ENCODE measurements at regions not wholly inside any gene's neighbourhood (a gene's known extent, or its start where the extent isn't known, plus 50 kb on each side); places are given as distances from the start of the nearest gene placed in this dataset.
A peak's percentile ranks its signal among the peaks of the same experiment; 100 is the strongest.

DNA sequence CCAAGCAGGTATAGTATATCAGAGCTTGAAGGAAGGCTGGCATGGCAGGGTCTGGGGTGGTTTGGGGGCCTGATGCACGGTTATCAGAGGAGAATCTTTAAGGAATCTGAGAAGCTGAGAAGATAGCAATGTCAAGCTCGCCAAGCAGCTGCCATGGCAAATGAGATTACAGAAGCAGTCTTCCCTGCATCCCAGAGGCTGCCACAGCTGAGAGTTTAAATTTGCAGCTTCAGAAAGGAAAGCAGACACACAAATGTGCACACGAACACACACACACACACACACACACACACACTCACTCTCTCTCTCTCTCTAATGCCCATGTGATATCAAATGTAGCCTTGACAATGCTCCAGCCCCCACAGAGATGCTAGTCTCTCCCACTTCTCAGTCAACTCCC is 79.0 kb upstream of the TNC start:
- H3K4me3 ChIP-seq: no peak overlapping the region
- H3K9me3 ChIP-seq: peaks cover 0 to 6% (median 0%) of the 10 kb centered on the region in 11 donors
- intact Hi-C loops (cut with DNase I): loop anchor here in 1 of 10 donors (2.0 kb wide), 1 partner anchor 52 kb away; no protein-coding TSS in a partner anchor
- peaks cover 0 to 10% (median 0%) of the 10 kb centered on the region in 9 donors for H3K4me1 ChIP-seq
- H3K27me3 ChIP-seq: no peaks in the 10 kb centered on the region
- DNase-seq: no peak
- H3K27ac ChIP-seq: no peak overlapping the region
- TF ChIP-seq, protein P1, sequence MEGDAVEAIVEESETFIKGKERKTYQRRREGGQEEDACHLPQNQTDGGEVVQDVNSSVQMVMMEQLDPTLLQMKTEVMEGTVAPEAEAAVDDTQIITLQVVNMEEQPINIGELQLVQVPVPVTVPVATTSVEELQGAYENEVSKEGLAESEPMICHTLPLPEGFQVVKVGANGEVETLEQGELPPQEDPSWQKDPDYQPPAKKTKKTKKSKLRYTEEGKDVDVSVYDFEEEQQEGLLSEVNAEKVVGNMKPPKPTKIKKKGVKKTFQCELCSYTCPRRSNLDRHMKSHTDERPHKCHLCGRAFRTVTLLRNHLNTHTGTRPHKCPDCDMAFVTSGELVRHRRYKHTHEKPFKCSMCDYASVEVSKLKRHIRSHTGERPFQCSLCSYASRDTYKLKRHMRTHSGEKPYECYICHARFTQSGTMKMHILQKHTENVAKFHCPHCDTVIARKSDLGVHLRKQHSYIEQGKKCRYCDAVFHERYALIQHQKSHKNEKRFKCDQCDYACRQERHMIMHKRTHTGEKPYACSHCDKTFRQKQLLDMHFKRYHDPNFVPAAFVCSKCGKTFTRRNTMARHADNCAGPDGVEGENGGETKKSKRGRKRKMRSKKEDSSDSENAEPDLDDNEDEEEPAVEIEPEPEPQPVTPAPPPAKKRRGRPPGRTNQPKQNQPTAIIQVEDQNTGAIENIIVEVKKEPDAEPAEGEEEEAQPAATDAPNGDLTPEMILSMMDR (IDR thresholded peaks at IDR 0.05): no peak
- no peaks in the 10 kb centered on the region for H3K36me3 ChIP-seq
- 63 to 68% methylated on average over 3 of the region's 3 CpGs for WGBS, 2 donors
- ATAC-seq: no peak

DNA sequence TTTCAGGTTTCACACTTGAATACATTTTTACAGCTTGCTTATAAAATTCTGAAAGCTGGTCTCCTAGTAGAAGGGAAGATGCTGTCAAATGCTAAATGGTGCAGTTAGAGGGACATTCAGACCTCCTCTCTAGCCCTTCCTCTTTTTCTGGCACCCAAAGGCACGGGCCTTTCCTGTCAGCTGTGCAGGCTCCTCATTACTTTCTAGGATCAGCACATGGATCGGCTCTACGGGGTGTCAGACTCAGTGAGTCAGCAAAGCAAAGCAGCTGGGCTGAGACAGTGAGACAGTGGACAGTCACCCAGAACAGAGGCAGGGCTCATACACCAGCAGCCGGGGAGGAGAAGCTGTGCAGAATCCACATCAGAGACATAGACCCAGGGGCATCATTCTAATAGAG is 80.0 kb upstream of the TNC start:
- H3K27me3 ChIP-seq: peaks cover 0 to under 1% (median 0%) of the 10 kb centered on the region in 7 donors
- no peak overlapping the region for H3K27ac ChIP-seq
- H3K9me3 ChIP-seq: peaks cover 0 to 6% (median 0%) of the 10 kb centered on the region in 11 donors
- TF ChIP-seq, protein P1 (IDR thresholded peaks at IDR 0.05): no peak
- ATAC-seq (peak; percentile 61 to 91 (median 78)), DNase-seq (peak; percentile 13 to 28)
- H3K4me3 ChIP-seq: no peak overlapping the region
- peaks cover 0 to 8% (median 0%) of the 10 kb centered on the region in 9 donors for H3K4me1 ChIP-seq
- intact Hi-C loops (cut with DNase I): no loop called here
- H3K36me3 ChIP-seq: no peaks in the 10 kb centered on the region
- 34 to 42% methylated on average over 4 of the region's 4 CpGs for WGBS, 2 donors

DNA sequence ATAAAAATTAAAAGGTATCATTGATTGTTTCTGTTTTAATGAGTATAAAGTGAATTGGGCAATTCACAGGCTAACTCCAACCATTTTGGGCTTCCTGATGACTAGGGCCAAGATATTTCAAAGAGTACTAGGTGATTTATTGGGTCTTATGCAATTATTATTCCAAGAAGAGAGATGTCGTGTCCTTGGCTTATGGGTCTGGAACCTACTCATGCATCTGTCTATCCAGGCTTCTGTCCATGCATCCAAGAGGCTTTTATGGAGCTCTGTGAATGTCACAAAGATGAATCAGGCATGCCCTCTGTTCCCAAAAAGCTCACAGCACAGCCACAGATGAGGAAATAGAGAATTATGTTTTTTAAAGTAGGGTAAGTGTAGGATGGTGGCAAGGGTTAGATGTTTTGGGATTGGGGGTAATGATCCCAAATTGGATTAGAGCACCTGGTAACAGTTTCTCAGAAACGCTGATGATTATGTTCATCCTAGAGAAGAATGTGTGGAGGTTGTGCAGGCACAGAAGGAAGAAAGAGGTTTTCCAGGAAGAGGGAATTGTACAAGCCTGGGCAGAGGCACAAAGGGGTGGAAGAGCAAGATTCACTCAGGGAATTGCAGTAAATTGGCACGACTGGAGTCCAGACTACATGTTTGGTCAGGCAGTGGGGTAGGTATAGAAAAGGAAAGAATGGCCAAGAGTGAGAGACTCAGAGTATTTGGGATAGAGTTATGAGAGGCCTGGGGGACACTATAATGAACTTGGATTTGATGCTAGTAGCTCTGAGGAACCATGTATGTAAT is 83.0 kb upstream of the TNC start:
- H3K9me3 ChIP-seq: peaks cover 0 to under 1% (median 0%) of the 10 kb centered on the region in 11 donors
- DNase-seq: no peak
- no peaks in the 10 kb centered on the region for H3K36me3 ChIP-seq
- no peak overlapping the region for H3K27ac ChIP-seq
- H3K4me3 ChIP-seq: no peak overlapping the region
- no peak for ATAC-seq
- TF ChIP-seq, protein P1 (IDR thresholded peaks at IDR 0.05): no peak
- 52 to 76% methylated on average over 3 of the region's 3 CpGs for WGBS, 2 donors
- intact Hi-C loops (cut with DNase I): no loop called here
- H3K4me1 ChIP-seq: peaks cover 0 to 9% (median 0%) of the 10 kb centered on the region in 9 donors
- peaks cover 0 to 7% (median 0%) of the 10 kb centered on the region in 7 donors for H3K27me3 ChIP-seq

DNA sequence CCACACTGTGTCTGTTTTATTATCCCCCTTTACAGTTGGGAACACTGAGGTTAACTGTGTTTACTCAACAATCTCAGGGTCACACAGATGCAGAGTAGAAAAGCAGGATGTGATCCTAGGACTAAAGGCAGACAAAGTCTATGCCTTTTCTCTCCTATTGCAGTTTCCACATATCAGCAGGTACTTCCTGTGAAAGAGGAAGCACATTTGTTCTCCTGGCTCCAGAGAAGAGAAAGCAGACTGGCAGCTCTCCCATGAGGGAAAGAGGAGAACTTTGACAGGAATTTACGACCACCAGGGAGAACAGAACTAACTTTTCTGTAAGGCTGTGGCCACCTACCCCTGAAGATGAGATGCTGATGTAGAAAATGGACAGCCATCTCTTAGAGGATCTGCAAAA is 84.2 kb upstream of the TNC start:
- no peak overlapping the region for H3K27ac ChIP-seq
- WGBS, 2 donors: 31 to 52% methylated on average over 1 of the region's 1 CpG
- TF ChIP-seq, protein P1 (IDR thresholded peaks at IDR 0.05): no peak

More for the DNA sequence above, 84.2 kb upstream of the TNC start:
- no peaks in the 10 kb centered on the region for H3K36me3 ChIP-seq
- no peak for DNase-seq
- H3K27me3 ChIP-seq: peaks cover 0 to 7% (median 0%) of the 10 kb centered on the region in 7 donors
- intact Hi-C loops (cut with DNase I): no loop called here
- ATAC-seq: no peak
- no peak overlapping the region for H3K4me3 ChIP-seq
- H3K4me1 ChIP-seq: peaks cover 0 to 9% (median 0%) of the 10 kb centered on the region in 9 donors
- H3K9me3 ChIP-seq: no peaks in the 10 kb centered on the region
